NT2/D1 (cell line): ENCODE measurements at regions not wholly inside any gene's neighbourhood (a gene's known extent, or its start where the extent isn't known, plus 50 kb on each side); places are given as distances from the start of the nearest gene placed in this dataset.

Experiments
- SUZ12 ChIP-seq: IDR thresholded peaks from 2 replicates; pipeline ENCODE4 v1.6.1; 2011; ENCODE audit not compliant: insufficient read length, insufficient read depth; ENCODE audit errors: extremely low read depth
- YY1 ChIP-seq: IDR thresholded peaks from 2 replicates; pipeline ENCODE4 v1.6.1; 2011; ENCODE audit not compliant: insufficient read length, insufficient read depth

GRCh38 chr1:5794279-5794678, 197.9 kb downstream of the NPHP4 start:
- no peak for TF ChIP-seq SUZ12
- TF ChIP-seq YY1, result no peak
